SK-N-SH (cell line): ENCODE measurements at regions not wholly inside any gene's neighbourhood (a gene's known extent, or its start where the extent isn't known, plus 50 kb on each side); places are given as distances from the start of the nearest gene placed in this dataset.
"Not testable (repeated sequence)": the region's sequence is repeated elsewhere in the genome, so short reads cannot be mapped to it uniquely, and the experiment has no call there.

ENCODE experiments used
- EP300 ChIP-seq, 2 experiments: IDR thresholded peaks; 2 replicates each; pipeline versions ENCODE4 v1.4.0 to v1.6.1; 2012; ENCODE audit warnings: borderline replicate concordance in 1 of 2, low read depth in 1 of 2, low read length in 1 of 2
- FOXJ3 ChIP-seq: sonication (generic); formaldehyde crosslinking; IDR thresholded peaks from 2 replicates; pipeline ENCODE4 v1.5.1; 2020; ENCODE audit warnings: mild to moderate bottlenecking, missing genetic modification reagents
- RCOR1 ChIP-seq: fragments of 150-350 bp; IDR thresholded peaks from 2 replicates; pipeline ENCODE4 v1.6.1; 2017; ENCODE audit warnings: antibody characterized with exemption, low read length
- RFX5 ChIP-seq: IDR thresholded peaks from 2 replicates; pipeline ENCODE4 v1.6.1; 2012; ENCODE audit warnings: mild to moderate bottlenecking, improper control_type of control experiment, low read length
- RXRA ChIP-seq: IDR thresholded peaks from 2 replicates; pipeline ENCODE4 v1.4.0; 2012; ENCODE audit warnings: low read depth, mild to moderate bottlenecking, borderline replicate concordance
- TAF1 ChIP-seq: IDR thresholded peaks from 2 replicates; pipeline ENCODE4 v1.6.1; 2012; ENCODE audit warnings: low read depth, mild to moderate bottlenecking, low read length, moderate library complexity, borderline replicate concordance
- TF ChIP-seq, protein P1 (sequence below): IDR thresholded peaks from 2 replicates; pipeline ENCODE4 v1.4.0; 2012; ENCODE audit warnings: low read depth
- TF ChIP-seq, protein P2 (sequence below): fragments of 200-600 bp; sonication (generic); IDR thresholded peaks from 2 replicates; pipeline ENCODE4 v1.6.1; 2017; ENCODE audit warnings: antibody characterized with exemption, mild to moderate bottlenecking, moderate library complexity
- TF ChIP-seq, protein P3 (sequence below): IDR thresholded peaks from 2 replicates; pipeline ENCODE4; 2012
- TF ChIP-seq, protein P4 (sequence below): IDR thresholded peaks from 2 replicates; pipeline ENCODE4 v1.4.0; 2012; ENCODE audit warnings: low read depth, borderline replicate concordance
- TF ChIP-seq, protein P5 (sequence below): IDR thresholded peaks from 2 replicates; pipeline ENCODE4 v1.6.1; 2012; ENCODE audit warnings: mild to moderate bottlenecking, low read depth, low read length, moderate library complexity

DNA sequence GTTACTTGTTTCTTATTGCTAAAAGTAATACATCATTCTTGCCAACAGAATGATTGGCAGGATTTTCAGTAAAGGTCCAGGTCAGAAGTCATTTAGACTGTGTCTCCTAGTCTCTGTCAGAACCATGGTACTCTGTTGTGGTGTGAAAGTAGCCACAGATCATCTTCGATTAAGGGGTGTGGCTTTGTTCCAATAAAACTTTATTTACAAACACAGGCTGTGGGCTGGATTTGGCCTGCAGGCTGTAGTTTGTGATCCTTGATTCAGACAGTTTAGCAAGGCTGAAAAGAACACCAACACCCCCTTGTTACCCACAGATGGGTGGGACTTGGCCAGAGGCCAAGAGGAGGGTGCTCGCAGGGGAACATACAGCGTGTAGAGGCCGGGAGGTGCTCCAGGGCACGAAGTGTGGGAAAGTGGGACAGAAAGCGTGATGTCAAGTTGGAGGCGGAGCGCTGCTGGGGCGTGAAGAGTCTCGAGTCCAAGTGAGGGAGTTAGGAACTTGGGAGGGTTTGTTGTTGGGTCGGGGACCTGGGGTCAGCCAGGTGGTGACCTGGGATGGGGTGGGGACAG, 117.3 kb upstream of the ALDH3B2 start:
- TF ChIP-seq RCOR1; EP300 (IDR thresholded peaks at IDR 0.05; ENCODE audit: borderline replicate concordance in 1 of 2, low read depth in 1 of 2, low read length in 1 of 2); TAF1; FOXJ3 (CRISPR knock-in tag); RXRA; RFX5: not testable (repeated sequence)
- TF ChIP-seq, protein P1, sequence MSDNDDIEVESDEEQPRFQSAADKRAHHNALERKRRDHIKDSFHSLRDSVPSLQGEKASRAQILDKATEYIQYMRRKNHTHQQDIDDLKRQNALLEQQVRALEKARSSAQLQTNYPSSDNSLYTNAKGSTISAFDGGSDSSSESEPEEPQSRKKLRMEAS: not testable (repeated sequence)
- TF ChIP-seq, protein P2, sequence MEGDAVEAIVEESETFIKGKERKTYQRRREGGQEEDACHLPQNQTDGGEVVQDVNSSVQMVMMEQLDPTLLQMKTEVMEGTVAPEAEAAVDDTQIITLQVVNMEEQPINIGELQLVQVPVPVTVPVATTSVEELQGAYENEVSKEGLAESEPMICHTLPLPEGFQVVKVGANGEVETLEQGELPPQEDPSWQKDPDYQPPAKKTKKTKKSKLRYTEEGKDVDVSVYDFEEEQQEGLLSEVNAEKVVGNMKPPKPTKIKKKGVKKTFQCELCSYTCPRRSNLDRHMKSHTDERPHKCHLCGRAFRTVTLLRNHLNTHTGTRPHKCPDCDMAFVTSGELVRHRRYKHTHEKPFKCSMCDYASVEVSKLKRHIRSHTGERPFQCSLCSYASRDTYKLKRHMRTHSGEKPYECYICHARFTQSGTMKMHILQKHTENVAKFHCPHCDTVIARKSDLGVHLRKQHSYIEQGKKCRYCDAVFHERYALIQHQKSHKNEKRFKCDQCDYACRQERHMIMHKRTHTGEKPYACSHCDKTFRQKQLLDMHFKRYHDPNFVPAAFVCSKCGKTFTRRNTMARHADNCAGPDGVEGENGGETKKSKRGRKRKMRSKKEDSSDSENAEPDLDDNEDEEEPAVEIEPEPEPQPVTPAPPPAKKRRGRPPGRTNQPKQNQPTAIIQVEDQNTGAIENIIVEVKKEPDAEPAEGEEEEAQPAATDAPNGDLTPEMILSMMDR: not testable (repeated sequence)
- TF ChIP-seq, protein P3, sequence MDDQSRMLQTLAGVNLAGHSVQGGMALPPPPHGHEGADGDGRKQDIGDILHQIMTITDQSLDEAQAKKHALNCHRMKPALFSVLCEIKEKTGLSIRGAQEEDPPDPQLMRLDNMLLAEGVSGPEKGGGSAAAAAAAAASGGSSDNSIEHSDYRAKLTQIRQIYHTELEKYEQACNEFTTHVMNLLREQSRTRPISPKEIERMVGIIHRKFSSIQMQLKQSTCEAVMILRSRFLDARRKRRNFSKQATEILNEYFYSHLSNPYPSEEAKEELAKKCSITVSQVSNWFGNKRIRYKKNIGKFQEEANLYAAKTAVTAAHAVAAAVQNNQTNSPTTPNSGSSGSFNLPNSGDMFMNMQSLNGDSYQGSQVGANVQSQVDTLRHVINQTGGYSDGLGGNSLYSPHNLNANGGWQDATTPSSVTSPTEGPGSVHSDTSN: not testable (repeated sequence)
- TF ChIP-seq, protein P4, sequence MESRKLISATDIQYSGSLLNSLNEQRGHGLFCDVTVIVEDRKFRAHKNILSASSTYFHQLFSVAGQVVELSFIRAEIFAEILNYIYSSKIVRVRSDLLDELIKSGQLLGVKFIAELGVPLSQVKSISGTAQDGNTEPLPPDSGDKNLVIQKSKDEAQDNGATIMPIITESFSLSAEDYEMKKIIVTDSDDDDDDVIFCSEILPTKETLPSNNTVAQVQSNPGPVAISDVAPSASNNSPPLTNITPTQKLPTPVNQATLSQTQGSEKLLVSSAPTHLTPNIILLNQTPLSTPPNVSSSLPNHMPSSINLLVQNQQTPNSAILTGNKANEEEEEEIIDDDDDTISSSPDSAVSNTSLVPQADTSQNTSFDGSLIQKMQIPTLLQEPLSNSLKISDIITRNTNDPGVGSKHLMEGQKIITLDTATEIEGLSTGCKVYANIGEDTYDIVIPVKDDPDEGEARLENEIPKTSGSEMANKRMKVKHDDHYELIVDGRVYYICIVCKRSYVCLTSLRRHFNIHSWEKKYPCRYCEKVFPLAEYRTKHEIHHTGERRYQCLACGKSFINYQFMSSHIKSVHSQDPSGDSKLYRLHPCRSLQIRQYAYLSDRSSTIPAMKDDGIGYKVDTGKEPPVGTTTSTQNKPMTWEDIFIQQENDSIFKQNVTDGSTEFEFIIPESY: not testable (repeated sequence)
- TF ChIP-seq, protein P5, sequence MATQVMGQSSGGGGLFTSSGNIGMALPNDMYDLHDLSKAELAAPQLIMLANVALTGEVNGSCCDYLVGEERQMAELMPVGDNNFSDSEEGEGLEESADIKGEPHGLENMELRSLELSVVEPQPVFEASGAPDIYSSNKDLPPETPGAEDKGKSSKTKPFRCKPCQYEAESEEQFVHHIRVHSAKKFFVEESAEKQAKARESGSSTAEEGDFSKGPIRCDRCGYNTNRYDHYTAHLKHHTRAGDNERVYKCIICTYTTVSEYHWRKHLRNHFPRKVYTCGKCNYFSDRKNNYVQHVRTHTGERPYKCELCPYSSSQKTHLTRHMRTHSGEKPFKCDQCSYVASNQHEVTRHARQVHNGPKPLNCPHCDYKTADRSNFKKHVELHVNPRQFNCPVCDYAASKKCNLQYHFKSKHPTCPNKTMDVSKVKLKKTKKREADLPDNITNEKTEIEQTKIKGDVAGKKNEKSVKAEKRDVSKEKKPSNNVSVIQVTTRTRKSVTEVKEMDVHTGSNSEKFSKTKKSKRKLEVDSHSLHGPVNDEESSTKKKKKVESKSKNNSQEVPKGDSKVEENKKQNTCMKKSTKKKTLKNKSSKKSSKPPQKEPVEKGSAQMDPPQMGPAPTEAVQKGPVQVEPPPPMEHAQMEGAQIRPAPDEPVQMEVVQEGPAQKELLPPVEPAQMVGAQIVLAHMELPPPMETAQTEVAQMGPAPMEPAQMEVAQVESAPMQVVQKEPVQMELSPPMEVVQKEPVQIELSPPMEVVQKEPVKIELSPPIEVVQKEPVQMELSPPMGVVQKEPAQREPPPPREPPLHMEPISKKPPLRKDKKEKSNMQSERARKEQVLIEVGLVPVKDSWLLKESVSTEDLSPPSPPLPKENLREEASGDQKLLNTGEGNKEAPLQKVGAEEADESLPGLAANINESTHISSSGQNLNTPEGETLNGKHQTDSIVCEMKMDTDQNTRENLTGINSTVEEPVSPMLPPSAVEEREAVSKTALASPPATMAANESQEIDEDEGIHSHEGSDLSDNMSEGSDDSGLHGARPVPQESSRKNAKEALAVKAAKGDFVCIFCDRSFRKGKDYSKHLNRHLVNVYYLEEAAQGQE: not testable (repeated sequence)
